ENCODE measurements at regions not wholly inside any gene's neighbourhood (a gene's known extent, or its start where the extent isn't known, plus 50 kb on each side); places are given as distances from the start of the nearest gene placed in this dataset.

- TF ChIP-seq CTCF (IDR thresholded peaks at IDR 0.05 in 8 of 11, conservative IDR thresholded peaks at IDR 0.05 in 3 of 11) (no peak), POLR2A (IDR thresholded peaks at IDR 0.05) (no peak)
Observed at GRCh38 chr1:213858581-213858980, 129.2 kb upstream of the PROX1 start.
